Spinal cord (tissue), 9 donors: ENCODE measurements at regions not wholly inside any gene's neighbourhood (a gene's known extent, or its start where the extent isn't known, plus 50 kb on each side); places are given as distances from the start of the nearest gene placed in this dataset.

ENCODE experiments used
- DNase-seq, 6 donors: peaks; one replicate each; pipeline versions ENCODE4 v3.0.0 to v3.0.0-alpha.2; 2013 to 2015; ENCODE audit warnings: low spot score in 6 of 6, low read depth in 4 of 6
- H3K27ac ChIP-seq: one replicate; pipeline ENCODE4 v1.5.1; 2013; ENCODE audit warnings: low read depth, low read length, control low read depth
- H3K27me3 ChIP-seq: one replicate; pipeline ENCODE4 v1.6.1; 2013; ENCODE audit warnings: low read length; ENCODE audit not compliant: control insufficient read depth, insufficient read depth
- H3K36me3 ChIP-seq: one replicate; pipeline ENCODE4 v1.6.1; 2013; ENCODE audit warnings: low read length; ENCODE audit not compliant: control insufficient read depth, insufficient read depth
- H3K4me1 ChIP-seq: one replicate; pipeline ENCODE4 v1.6.1; 2013; ENCODE audit warnings: low read length; ENCODE audit not compliant: control insufficient read depth, insufficient read depth
- H3K4me3 ChIP-seq: one replicate; pipeline ENCODE4 v1.5.1; 2013; ENCODE audit warnings: low read depth, low read length, control low read depth
- H3K9me3 ChIP-seq: one replicate; pipeline ENCODE4 v1.6.1; 2013; ENCODE audit warnings: low read length; ENCODE audit not compliant: control insufficient read depth, insufficient read depth
- WGBS: methylation state at CpG from one replicate; pipeline ENCODE4 v1.1.5; 2013; ENCODE audit warnings: missing lambda C conversion rate; ENCODE audit not compliant: insufficient coverage; 5-methylcytosine and 5-hydroxymethylcytosine counted together
- donor health status: healthy.

DNA sequence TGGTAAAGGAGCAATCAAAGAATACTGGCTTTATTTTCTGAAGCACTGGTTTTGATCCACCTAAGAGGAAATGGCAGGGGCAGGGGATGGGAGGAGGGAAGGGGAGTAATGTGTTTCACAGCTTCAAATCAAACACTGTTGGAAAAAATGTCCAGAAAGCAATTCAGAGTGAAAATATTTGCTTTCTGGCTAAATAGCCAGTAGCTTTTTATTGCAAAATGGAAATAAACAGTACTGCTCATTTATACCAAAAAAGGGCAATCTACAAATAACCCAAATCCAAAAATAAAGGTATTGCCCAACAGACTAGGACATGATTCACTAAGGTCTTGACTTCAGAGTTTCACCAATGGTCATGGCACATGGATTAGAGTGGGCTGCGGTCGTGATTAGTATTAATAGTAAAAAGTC is 279.3 kb upstream of the THBS1 start:
- no peak overlapping the region for H3K27ac ChIP-seq
- no peaks in the 10 kb centered on the region for H3K9me3 ChIP-seq
- H3K4me3 ChIP-seq = no peak overlapping the region
- no peaks in the 10 kb centered on the region for H3K4me1 ChIP-seq
- H3K36me3 ChIP-seq = no peaks in the 10 kb centered on the region
- no peaks in the 10 kb centered on the region for H3K27me3 ChIP-seq
- DNase-seq = no peak
- no CpG with 5 or more reads among the region's 2 CpGs for WGBS

DNA sequence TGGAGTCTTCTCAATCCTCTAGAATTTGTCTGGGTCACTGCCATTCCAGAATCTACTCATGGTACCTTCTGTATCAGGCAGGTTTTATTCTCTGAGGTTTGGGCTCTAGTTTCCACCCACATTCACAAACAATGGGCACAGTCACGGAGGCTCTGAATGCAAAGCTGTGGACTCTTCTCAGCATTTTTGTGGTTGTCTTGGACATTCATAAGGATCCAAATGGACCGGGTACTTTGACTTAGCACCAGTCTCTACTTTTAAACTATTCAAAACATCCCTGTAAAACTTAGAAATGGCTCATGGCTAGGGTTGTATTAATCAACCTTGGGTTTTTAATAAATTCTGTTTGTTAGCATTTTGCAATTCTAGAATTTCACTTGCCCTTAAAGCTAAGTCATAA is 277.9 kb upstream of the THBS1 start:
- Histone ChIP-seq H3K36me3 (no peaks in the 10 kb centered on the region), H3K9me3 (no peaks in the 10 kb centered on the region), H3K4me1 (no peaks in the 10 kb centered on the region), H3K27ac (no peak overlapping the region), H3K27me3 (no peaks in the 10 kb centered on the region), H3K4me3 (no peak overlapping the region)
- no CpG with 5 or more reads among the region's 2 CpGs for WGBS
- DNase-seq = no peak

GRCh38 chr15:39304201-39304841 is 276.6 kb upstream of the THBS1 start:
- DNase-seq = peak in 2 of 6 donors; percentile 25 to 75
- Histone ChIP-seq H3K9me3 (no peaks in the 10 kb centered on the region), H3K4me1 (no peaks in the 10 kb centered on the region), H3K27ac (no peak overlapping the region), H3K36me3 (no peaks in the 10 kb centered on the region), H3K4me3 (no peak overlapping the region), H3K27me3 (no peaks in the 10 kb centered on the region)
- WGBS = 25% methylated on average over 2 of the region's 7 CpGs

DNA sequence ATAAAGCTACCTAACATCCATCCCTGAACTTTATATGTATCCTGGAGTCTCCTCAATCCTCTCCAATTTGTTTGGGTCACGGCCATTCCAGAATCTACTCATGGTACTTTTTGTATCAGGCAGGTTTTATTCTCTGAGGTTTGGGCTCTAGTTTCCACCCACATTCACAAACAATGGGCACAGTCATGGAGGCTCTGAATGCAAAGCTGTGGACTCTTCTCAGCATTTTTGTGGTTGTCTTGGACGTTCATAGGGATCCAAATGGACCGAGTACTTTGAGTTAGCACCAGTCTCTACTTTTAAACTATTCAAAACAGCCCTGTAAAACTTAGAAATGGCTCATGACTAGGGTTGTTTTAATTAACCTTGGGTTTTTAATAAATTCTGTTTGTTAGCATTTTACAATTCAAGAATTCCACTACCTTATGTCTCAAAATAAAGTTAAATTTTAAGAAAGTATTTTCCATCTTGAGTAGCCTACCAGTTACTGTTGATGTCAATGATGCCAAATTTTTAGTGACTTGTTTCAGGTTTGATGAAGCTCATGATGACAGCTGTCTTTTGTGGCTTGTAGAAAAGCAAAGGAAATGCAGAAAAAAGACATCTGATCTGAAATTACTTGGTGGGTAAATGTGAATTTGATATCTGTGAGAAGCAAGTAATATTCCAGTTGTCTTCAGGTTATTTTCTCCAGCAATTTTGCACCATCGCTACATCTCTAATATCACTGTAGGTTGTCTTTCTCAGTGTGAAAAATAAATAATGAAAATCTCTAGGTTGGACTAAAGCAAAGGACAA is 275.7 kb upstream of the THBS1 start:
- Histone ChIP-seq H3K9me3 (no peaks in the 10 kb centered on the region), H3K27ac (no peak overlapping the region), H3K4me3 (no peak overlapping the region), H3K4me1 (no peaks in the 10 kb centered on the region), H3K36me3 (no peaks in the 10 kb centered on the region), H3K27me3 (no peaks in the 10 kb centered on the region)
- no peak for DNase-seq
- WGBS = no CpG with 5 or more reads among the region's 4 CpGs

DNA sequence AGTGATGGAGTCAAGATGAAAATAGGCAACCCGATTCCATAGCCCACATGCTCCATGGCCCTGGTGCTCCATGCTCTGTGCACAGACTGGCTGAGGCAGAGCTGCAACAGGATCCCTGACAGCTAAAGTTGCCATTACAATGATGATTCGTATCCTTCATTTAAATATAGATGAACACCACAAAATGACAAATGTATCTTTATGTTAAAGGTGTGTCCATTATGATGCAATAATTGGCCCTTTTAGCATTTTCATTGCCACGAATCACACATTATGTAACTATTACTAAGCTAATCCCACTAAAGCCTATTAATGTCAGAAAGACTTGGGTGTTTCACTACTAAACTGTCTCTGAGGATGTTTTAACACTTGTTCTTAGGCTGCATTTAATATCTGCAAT is 270.2 kb upstream of the THBS1 start:
- Histone ChIP-seq H3K4me1 (no peaks in the 10 kb centered on the region), H3K36me3 (no peaks in the 10 kb centered on the region), H3K4me3 (no peak overlapping the region), H3K9me3 (no peaks in the 10 kb centered on the region), H3K27me3 (no peaks in the 10 kb centered on the region), H3K27ac (no peak overlapping the region)
- DNase-seq = no peak
- no CpG with 5 or more reads among the region's 3 CpGs for WGBS

- Histone ChIP-seq H3K9me3 (no peaks in the 10 kb centered on the region), H3K27ac (no peak overlapping the region), H3K27me3 (no peaks in the 10 kb centered on the region), H3K4me1 (no peaks in the 10 kb centered on the region), H3K36me3 (no peaks in the 10 kb centered on the region), H3K4me3 (no peak overlapping the region)
- no CpG with 5 or more reads among the region's 3 CpGs for WGBS
- no peak for DNase-seq
Measured at GRCh38 chr15:39312984-39313383, 267.9 kb upstream of the THBS1 start.

DNA sequence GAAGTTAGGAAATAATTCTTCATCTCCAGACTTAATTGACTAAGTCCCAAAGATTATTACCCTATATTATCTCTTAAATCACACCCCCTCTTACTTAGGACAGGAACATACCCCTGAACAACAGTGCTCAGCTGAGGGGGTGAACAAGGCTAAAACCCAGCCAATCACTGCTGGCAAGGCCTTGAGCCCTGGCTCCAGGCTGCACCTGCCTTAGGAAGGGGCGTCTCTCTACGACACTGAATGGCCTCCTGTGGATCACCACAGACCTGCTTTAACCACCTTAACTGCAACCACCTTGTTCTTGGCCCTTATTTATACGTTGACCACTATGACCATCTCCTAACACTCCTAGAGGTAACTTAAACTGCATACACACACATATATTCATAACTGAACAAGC is 267.4 kb upstream of the THBS1 start:
- Histone ChIP-seq H3K36me3 (no peaks in the 10 kb centered on the region), H3K9me3 (no peaks in the 10 kb centered on the region), H3K4me1 (no peaks in the 10 kb centered on the region), H3K27me3 (no peaks in the 10 kb centered on the region), H3K27ac (no peak overlapping the region), H3K4me3 (no peak overlapping the region)
- DNase-seq = no peak
- 81% methylated on average over 3 of the region's 3 CpGs for WGBS

GRCh38 chr15:39313881-39314280 is 267.0 kb upstream of the THBS1 start:
- H3K4me1 ChIP-seq = no peaks in the 10 kb centered on the region
- H3K27ac ChIP-seq = no peak overlapping the region
- no peak for DNase-seq
- no peak overlapping the region for H3K4me3 ChIP-seq
- no peaks in the 10 kb centered on the region for H3K9me3 ChIP-seq
- WGBS = no CpG with 5 or more reads among the region's 1 CpG
- no peaks in the 10 kb centered on the region for H3K36me3 ChIP-seq
- no peaks in the 10 kb centered on the region for H3K27me3 ChIP-seq

- Histone ChIP-seq H3K27me3 (no peaks in the 10 kb centered on the region), H3K36me3 (no peaks in the 10 kb centered on the region), H3K27ac (no peak overlapping the region), H3K9me3 (no peaks in the 10 kb centered on the region), H3K4me1 (no peaks in the 10 kb centered on the region), H3K4me3 (no peak overlapping the region)
- WGBS = 36% methylated on average over 1 of the region's 1 CpG
- DNase-seq = peak in 1 of 6 donors; percentile 21
Measured at GRCh38 chr15:39315206-39315850, 265.6 kb upstream of the THBS1 start.
